HCT116 (cell line): ENCODE measurements at regions not wholly inside any gene's neighbourhood (a gene's known extent, or its start where the extent isn't known, plus 50 kb on each side); places are given as distances from the start of the nearest gene placed in this dataset.

Experiments used
- ATAC-seq: fragments of 200-7000 bp; cut with Tn5 transposase; 2 replicates; pipeline ENCODE4 v1.9.1; 2020; ENCODE audit warnings: mild to moderate bottlenecking, moderate library complexity
- BruUV-seq: library from RNA; stranded (reverse); fragments of 400-500 nt; replicated peaks from 2 replicates; lab custom pipeline; 2021; lab: Mats Ljungman, UMichigan
- CTCF ChIA-PET: fragments of 300-600 bp; sonication (Branson Sonifier 250); formaldehyde crosslinking; loops from one replicate; lab custom pipeline; 2021; ENCODE audit warnings: antibody characterized with exemption; lab: Charles Lee
- POLR2A ChIA-PET: fragments of 300-600, 350-600 bp; sonication (Branson Sonifier 250); formaldehyde crosslinking; loops from one replicate; lab custom pipeline; 2021; ENCODE audit warnings: antibody characterized with exemption; lab: Charles Lee
- RAD21 ChIA-PET, 2 experiments: fragments of 300-600 bp; sonication (Branson Sonifier 250); formaldehyde crosslinking; loops; one replicate each; lab custom pipeline; 2023; ENCODE audit warnings: low total read pairs in 2 of 2; ENCODE audit not compliant: uncharacterized antibody in 2 of 2, unreplicated experiment in 2 of 2, low non-redundant PET in 1 of 2; lab: Charles Lee
- DNase-seq: peaks from one replicate; pipeline ENCODE4 v3.0.0-alpha.2; 2010; ENCODE audit warnings: low read depth, low spot score
- H2AFZ ChIP-seq: fragments of 200-600 bp; shearing (Covaris generic), sonication (generic); 2 replicates; pipeline ENCODE4 v1.6.1; 2017; ENCODE audit warnings: low read depth, mixed run types, mixed read lengths, antibody characterized with exemption, low read length; ENCODE audit not compliant: poor library complexity, severe bottlenecking
- H3K27ac ChIP-seq: 2 replicates; pipeline ENCODE4 v1.5.1; 2012; ENCODE audit warnings: low read depth, low read length
- H3K27me3 ChIP-seq: fragments of 200-600 bp; sonication (generic); 2 replicates; pipeline ENCODE4 v1.6.1; 2016; ENCODE audit warnings: mixed run types, low read length, mixed read lengths; ENCODE audit not compliant: insufficient read depth
- H3K36me3 ChIP-seq, 2 experiments: fragments of 200-500 bp in 1 of 2; fragments of 200-600 bp in 1 of 2; sonication (Bioruptor generic) in 1 of 2; sonication (generic) in 1 of 2; 2 replicates each; pipeline versions ENCODE4 v1.5.1 to v1.6.1; 2014 to 2016; ENCODE audit warnings: low read length in 2 of 2, inconsistent platforms in 1 of 2, mixed read lengths in 1 of 2, mixed run types in 1 of 2; ENCODE audit not compliant: insufficient read depth in 2 of 2, control insufficient read depth in 1 of 2
- H3K4me1 ChIP-seq, 2 experiments: fragments of 200-600 bp in 1 of 2; sonication (generic) in 1 of 2; 2 replicates each; pipeline versions ENCODE4 v1.5.1 to v1.6.1; 2012 to 2017; ENCODE audit warnings: low read length in 2 of 2, inconsistent platforms in 1 of 2, mild to moderate bottlenecking in 1 of 2, mixed read lengths in 1 of 2, mixed run types in 1 of 2, moderate library complexity in 1 of 2; ENCODE audit not compliant: insufficient read depth in 2 of 2, control insufficient read depth in 1 of 2
- H3K4me2 ChIP-seq: fragments of 200-600 bp; sonication (generic); 2 replicates; pipeline ENCODE4 v1.6.1; 2017; ENCODE audit warnings: mixed run types, low read length, mixed read lengths
- H3K4me3 ChIP-seq, 2 experiments: fragments of 200-600 bp in 1 of 2; sonication (generic) in 1 of 2; replicated peaks in 1 of 2; 2 replicates each; pipeline ENCODE4 v1.5.1; 2011 to 2016; ENCODE audit warnings: low read length in 2 of 2, control low read depth in 1 of 2, low read depth in 1 of 2, mild to moderate bottlenecking in 1 of 2, mixed read lengths in 1 of 2, mixed run types in 1 of 2
- H3K79me2 ChIP-seq: fragments of 200-600 bp; sonication (generic); 2 replicates; pipeline ENCODE4 v1.6.1; 2017; ENCODE audit warnings: mild to moderate bottlenecking, mixed run types, low read length, moderate library complexity, mixed read lengths; ENCODE audit not compliant: insufficient read depth
- H3K9ac ChIP-seq: fragments of 200-600 bp; sonication (generic); 2 replicates; pipeline ENCODE4 v1.6.1; 2016; ENCODE audit warnings: low read length, mixed read lengths
- H3K9me2 ChIP-seq: fragments of 200-600 bp; sonication (generic), shearing (Covaris generic); 2 replicates; pipeline ENCODE4 v1.6.1; 2017; ENCODE audit warnings: mixed run types, mild to moderate bottlenecking, moderate library complexity; ENCODE audit not compliant: insufficient read depth
- H3K9me3 ChIP-seq, 2 experiments: fragments of 200-500 bp in 1 of 2; fragments of 200-600 bp in 1 of 2; sonication (Bioruptor generic) in 1 of 2; sonication (generic) in 1 of 2; 2 replicates each; pipeline ENCODE4 v1.6.1; 2014 to 2017; ENCODE audit warnings: low read length in 2 of 2, mixed read lengths in 2 of 2, inconsistent platforms in 1 of 2, low read depth in 1 of 2, mild to moderate bottlenecking in 1 of 2, mixed run types in 1 of 2, moderate library complexity in 1 of 2; ENCODE audit not compliant: control insufficient read depth in 1 of 2, insufficient read depth in 1 of 2
- H4K20me1 ChIP-seq: fragments of 200-600 bp; sonication (generic), shearing (Covaris generic); 2 replicates; pipeline ENCODE4 v1.6.1; 2017; ENCODE audit warnings: mixed run types, mild to moderate bottlenecking, moderate library complexity; ENCODE audit not compliant: insufficient read depth
- ATF3 ChIP-seq: IDR thresholded peaks from 2 replicates; pipeline ENCODE4 v1.6.1; 2012
- CTCF ChIP-seq, 3 experiments: fragments of 200-600 bp in 1 of 3; sonication (generic) in 1 of 3; IDR thresholded peaks in 2 of 3; conservative IDR thresholded peaks in 1 of 3; 2 replicates each; pipeline ENCODE4 v1.5.1; 2012 to 2017; ENCODE audit warnings: low read depth in 2 of 3, low read length in 2 of 3, antibody characterized with exemption in 1 of 3, borderline replicate concordance in 1 of 3, control low read depth in 1 of 3, mild to moderate bottlenecking in 1 of 3, mixed read lengths in 1 of 3, mixed run types in 1 of 3, moderate library complexity in 1 of 3; ENCODE audit not compliant: insufficient read depth in 1 of 3
- EGR1 ChIP-seq: IDR thresholded peaks from 2 replicates; pipeline ENCODE4 v1.6.1; 2012; ENCODE audit warnings: low read depth
- EZH2phosphoT487 ChIP-seq: fragments of 200-600 bp; IDR thresholded peaks from 2 replicates; pipeline ENCODE4 v1.6.1; 2018; ENCODE audit warnings: antibody characterized with exemption, borderline replicate concordance
- FOSL1 ChIP-seq: IDR thresholded peaks from 2 replicates; pipeline ENCODE4 v1.6.1; 2012; ENCODE audit warnings: low read depth
- MAX ChIP-seq: IDR thresholded peaks from 2 replicates; pipeline ENCODE4 v1.6.1; 2012
- SIN3A ChIP-seq: IDR thresholded peaks from 2 replicates; pipeline ENCODE4 v1.6.1; 2012; ENCODE audit warnings: low read depth
- ZBTB33 ChIP-seq: IDR thresholded peaks from 2 replicates; pipeline ENCODE4 v1.6.1; 2011; ENCODE audit warnings: mild to moderate bottlenecking, low read length, moderate library complexity; ENCODE audit not compliant: insufficient replicate concordance; ENCODE audit errors: extremely low read depth
- ZFX ChIP-seq: fragments of 450-650 bp; IDR thresholded peaks from 2 replicates; pipeline ENCODE4 v1.6.1; 2017
- ZNF274 ChIP-seq: fragments of 200-500 bp; sonication (Bioruptor generic); IDR thresholded peaks from 2 replicates; pipeline ENCODE4 v1.6.1; 2014; ENCODE audit warnings: mild to moderate bottlenecking, low read depth, low read length, inconsistent platforms
- intact Hi-C: fragments of 100-400 bp; cut with micrococcal nuclease; formaldehyde crosslinking; loops from 2 replicates; pipeline ENCODE4 v1.10.0; 2022

- Histone ChIP-seq H3K79me2 (no peaks in the 10 kb centered on the region), H3K9me2 (no peaks in the 10 kb centered on the region), H2AFZ (no peak overlapping the region), H3K36me3 (no peaks in the 10 kb centered on the region), H3K4me1 (no peaks in the 10 kb centered on the region), H3K27ac (no peak overlapping the region), H3K9me3 (peaks cover 1 to 8% of the 10 kb centered on the region in 2 experiments; a peak in 2 of 4 replicates), H3K4me3 (no peak overlapping the region), H3K9ac (no peak overlapping the region), H4K20me1 (no peaks in the 10 kb centered on the region), H3K27me3 (no peaks in the 10 kb centered on the region), H3K4me2 (no peak overlapping the region)
- CTCF ChIA-PET: no interaction called here
- RAD21 ChIA-PET: no interaction called here
- DNase-seq (no peak), ATAC-seq (no peak)
- TF ChIP-seq FOSL1 (no peak), EZH2phosphoT487 (no peak), ZNF274 (no peak), ZFX (no peak), ATF3 (no peak), EGR1 (no peak), CTCF (IDR thresholded peaks at IDR 0.05 in 2 of 3, conservative IDR thresholded peaks at IDR 0.05 in 1 of 3; ENCODE audit: borderline replicate concordance in 1 of 3, insufficient read depth in 1 of 3, low read depth in 2 of 3, low read length in 2 of 3) (no peak), ZBTB33 (no peak), MAX (no peak), SIN3A (no peak)
- POLR2A ChIA-PET: no interaction called here
- no TSS peak for BruUV-seq
- intact Hi-C loops: no loop called here
Measured at GRCh38 chr11:92332986-92333385, 108.4 kb downstream of the FAT3 start.
